CD4-positive, CD25-positive, alpha-beta regulatory T cell (primary cell): ENCODE measurements at regions not wholly inside any gene's neighbourhood (a gene's known extent, or its start where the extent isn't known, plus 50 kb on each side); places are given as distances from the start of the nearest gene placed in this dataset.
"Not testable (repeated sequence)": the region's sequence is repeated elsewhere in the genome, so short reads cannot be mapped to it uniquely, and the experiment has no call there.

Experiments
- ATAC-seq, 2 donors: fragments of 150-1000 bp; cut with Tn5 transposase; one replicate each; pipeline ENCODE4 v1.10.0; 2021; ENCODE audit warnings: low read depth in 2 of 2, moderate number of reproducible peaks in 2 of 2, moderate library complexity in 1 of 2
- DNase-seq, 3 donors: peaks; one replicate each; pipeline versions ENCODE4 v3.0.0 to v3.0.0-alpha.2; 2012 to 2022; ENCODE audit warnings: mixed read lengths in 1 of 3
- H3K27ac ChIP-seq: one replicate; pipeline ENCODE4 v1.7.0; 2013; ENCODE audit warnings: mild to moderate bottlenecking, low read length; ENCODE audit not compliant: insufficient read depth, poor library complexity, severe bottlenecking
- H3K27me3 ChIP-seq: one replicate; pipeline ENCODE4 v1.7.0; 2013; ENCODE audit warnings: low read length; ENCODE audit not compliant: control insufficient read depth, insufficient read depth
- H3K36me3 ChIP-seq: one replicate; pipeline ENCODE4 v1.7.0; 2013; ENCODE audit warnings: mild to moderate bottlenecking, low read length, moderate library complexity; ENCODE audit not compliant: control insufficient read depth, insufficient read depth
- H3K4me1 ChIP-seq: 2 replicates; pipeline ENCODE4 v1.7.0; 2013; ENCODE audit warnings: mild to moderate bottlenecking, low read length; ENCODE audit not compliant: insufficient read depth, control insufficient read depth, poor library complexity, severe bottlenecking
- H3K4me3 ChIP-seq: one replicate; pipeline ENCODE4 v1.7.0; 2013; ENCODE audit warnings: low read depth, mild to moderate bottlenecking, low read length, moderate library complexity
- H3K9me3 ChIP-seq, 2 experiments: 1 replicate in 1 of 2; 2 replicates in 1 of 2; pipeline ENCODE4 v1.7.0; 2013; ENCODE audit warnings: low read length in 2 of 2, mild to moderate bottlenecking in 1 of 2, moderate library complexity in 1 of 2; ENCODE audit not compliant: control insufficient read depth in 2 of 2
- H3K27ac Mint-ChIP-seq, 3 donors: one replicate each; pipeline ENCODE4 v1.8.0; 2020 to 2022; ENCODE audit warnings: mild to moderate bottlenecking in 3 of 3, mixed read lengths in 3 of 3, moderate library complexity in 2 of 3
- H3K27me3 Mint-ChIP-seq: one replicate; pipeline ENCODE4 v1.8.0; 2022; ENCODE audit warnings: mild to moderate bottlenecking, mixed read lengths
- H3K36me3 Mint-ChIP-seq: one replicate; pipeline ENCODE4 v1.8.0; 2020; ENCODE audit warnings: mixed read lengths
- H3K4me1 Mint-ChIP-seq, 4 donors: one replicate each; pipeline ENCODE4 v1.8.0; 2020 to 2022; ENCODE audit warnings: mixed read lengths in 4 of 4, mild to moderate bottlenecking in 1 of 4
- H3K4me3 Mint-ChIP-seq, 4 donors: one replicate each; pipeline ENCODE4 v1.8.0; 2020 to 2022; ENCODE audit warnings: mild to moderate bottlenecking in 4 of 4, mixed read lengths in 4 of 4, moderate library complexity in 3 of 4
- H3K9me3 Mint-ChIP-seq, 7 donors: one replicate each; pipeline ENCODE4 v1.8.0; 2020 to 2022; ENCODE audit warnings: mixed read lengths in 7 of 7, mild to moderate bottlenecking in 3 of 7, moderate library complexity in 2 of 7

- Mint-ChIP-seq H3K9me3 (peaks cover 0 to 14% (median 2%) of the 10 kb centered on the region in 7 donors), H3K27me3 (no peaks in the 10 kb centered on the region), H3K36me3 (no peaks in the 10 kb centered on the region), H3K4me1 (no peaks in the 10 kb centered on the region), H3K4me3 (no peak overlapping the region), H3K27ac (no peak overlapping the region)
- no peaks in the 10 kb centered on the region for H3K9me3 ChIP-seq
- ATAC-seq: no peak
- no peak overlapping the region for H3K27ac ChIP-seq
- no peak overlapping the region for H3K4me3 ChIP-seq
- no peaks in the 10 kb centered on the region for H3K4me1 ChIP-seq
- H3K27me3 ChIP-seq: no peaks in the 10 kb centered on the region
- DNase-seq: no peak
- H3K36me3 ChIP-seq: no peaks in the 10 kb centered on the region
Observed at GRCh38 chr2:145800151-145801091, 1280.5 kb upstream of the ZEB2 start.

- Mint-ChIP-seq H3K9me3 (peaks cover 0 to 14% (median 2%) of the 10 kb centered on the region in 7 donors), H3K4me3 (no peak overlapping the region), H3K36me3 (no peaks in the 10 kb centered on the region), H3K4me1 (no peaks in the 10 kb centered on the region), H3K27me3 (no peaks in the 10 kb centered on the region), H3K27ac (no peak overlapping the region)
- no peak for DNase-seq
- Histone ChIP-seq H3K9me3 (no peaks in the 10 kb centered on the region), H3K27me3 (no peaks in the 10 kb centered on the region), H3K36me3 (no peaks in the 10 kb centered on the region), H3K4me3 (no peak overlapping the region), H3K4me1 (no peaks in the 10 kb centered on the region), H3K27ac (no peak overlapping the region)
- no peak for ATAC-seq
Observed at GRCh38 chr2:145799595-145800108, 1279.7 kb upstream of the ZEB2 start.

DNA sequence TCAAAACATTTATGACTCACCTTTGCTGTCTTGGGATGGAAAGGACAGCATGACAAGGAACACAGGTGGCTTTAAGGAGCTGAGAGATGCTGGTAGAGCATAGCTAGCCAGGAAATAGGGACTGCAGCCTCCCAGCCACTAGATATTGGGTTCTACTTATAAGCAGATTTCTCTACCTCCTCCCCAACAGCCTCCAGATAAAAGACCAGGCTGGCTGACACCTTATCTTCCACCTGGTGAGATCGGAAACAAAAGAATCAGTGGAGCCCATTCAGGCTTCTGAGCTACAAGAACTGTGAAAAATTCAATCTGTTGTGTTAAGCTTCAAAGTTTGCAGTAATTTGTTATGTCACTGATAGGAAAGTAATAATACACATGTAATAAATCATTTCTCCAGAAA is 1278.5 kb upstream of the ZEB2 start:
- no peaks in the 10 kb centered on the region for H3K36me3 Mint-ChIP-seq
- Histone ChIP-seq H3K9me3 (no peaks in the 10 kb centered on the region), H3K27ac (no peak overlapping the region), H3K36me3 (no peaks in the 10 kb centered on the region), H3K4me3 (no peak overlapping the region), H3K4me1 (no peaks in the 10 kb centered on the region), H3K27me3 (no peaks in the 10 kb centered on the region)
- no peak for ATAC-seq
- H3K27ac Mint-ChIP-seq: no peak overlapping the region
- peaks cover 0 to 14% (median 2%) of the 10 kb centered on the region in 7 donors for H3K9me3 Mint-ChIP-seq
- H3K4me1 Mint-ChIP-seq: no peaks in the 10 kb centered on the region
- no peak overlapping the region for H3K4me3 Mint-ChIP-seq
- H3K27me3 Mint-ChIP-seq: no peaks in the 10 kb centered on the region
- DNase-seq: no peak

DNA sequence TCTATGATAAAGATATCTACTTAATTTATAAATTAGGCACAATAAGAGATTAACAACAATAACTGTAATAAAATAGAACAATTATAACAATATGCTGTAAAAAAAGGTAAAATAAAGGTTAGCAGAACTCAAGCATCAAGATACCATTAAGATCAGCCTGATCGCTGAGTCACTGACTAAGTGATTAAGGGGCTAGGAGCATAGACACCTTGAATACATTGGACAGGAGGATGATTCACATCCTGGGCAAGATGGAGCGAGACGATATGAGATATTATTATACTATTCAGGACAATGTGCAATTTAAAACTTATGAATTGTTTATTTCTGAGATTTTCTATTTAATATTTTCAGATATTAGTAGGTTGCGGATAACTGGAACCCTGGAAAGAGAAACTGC is 1277.8 kb upstream of the ZEB2 start:
- no peaks in the 10 kb centered on the region for H3K36me3 Mint-ChIP-seq
- no peaks in the 10 kb centered on the region for H3K27me3 Mint-ChIP-seq
- H3K4me3 Mint-ChIP-seq: no peak overlapping the region
- no peak overlapping the region for H3K27ac ChIP-seq
- peaks cover 0 to 19% (median 2%) of the 10 kb centered on the region in 7 donors for H3K9me3 Mint-ChIP-seq
- DNase-seq (no peak), ATAC-seq (no peak)
- H3K4me1 Mint-ChIP-seq: no peaks in the 10 kb centered on the region
- no peak overlapping the region for H3K4me3 ChIP-seq
- no peaks in the 10 kb centered on the region for H3K4me1 ChIP-seq
- H3K27ac Mint-ChIP-seq: no peak overlapping the region
- H3K9me3 ChIP-seq: no peaks in the 10 kb centered on the region
- no peaks in the 10 kb centered on the region for H3K36me3 ChIP-seq
- no peaks in the 10 kb centered on the region for H3K27me3 ChIP-seq

DNA sequence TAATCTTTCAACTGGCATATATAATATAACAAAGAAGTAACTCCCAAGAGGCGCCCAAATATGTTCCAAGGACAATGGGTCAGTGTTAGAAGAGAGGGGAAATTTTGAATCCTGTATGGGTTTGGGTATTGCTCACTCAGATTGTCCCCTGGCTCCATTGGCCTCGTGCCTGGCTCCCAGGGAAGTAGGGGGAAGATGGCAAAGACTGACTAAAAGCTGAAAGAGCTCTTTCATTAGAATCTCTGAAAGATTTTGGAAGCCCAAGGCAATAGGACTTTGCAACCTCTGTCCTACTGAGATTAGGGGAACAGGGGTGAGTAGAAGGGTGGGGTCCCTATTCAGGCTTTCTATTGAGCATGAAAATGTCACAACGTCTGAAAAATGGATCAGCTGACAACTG is 1272.8 kb upstream of the ZEB2 start:
- H3K27me3 ChIP-seq: no peaks in the 10 kb centered on the region
- H3K9me3 Mint-ChIP-seq: peaks cover 0 to 20% (median 2%) of the 10 kb centered on the region in 7 donors
- no peak overlapping the region for H3K4me3 ChIP-seq
- no peak overlapping the region for H3K27ac ChIP-seq
- no peaks in the 10 kb centered on the region for H3K36me3 ChIP-seq
- H3K4me1 ChIP-seq: no peaks in the 10 kb centered on the region
- ATAC-seq: no peak
- no peak for DNase-seq
- H3K27ac Mint-ChIP-seq: no peak overlapping the region
- H3K4me1 Mint-ChIP-seq: no peaks in the 10 kb centered on the region
- no peaks in the 10 kb centered on the region for H3K9me3 ChIP-seq
- no peaks in the 10 kb centered on the region for H3K27me3 Mint-ChIP-seq
- no peak overlapping the region for H3K4me3 Mint-ChIP-seq
- H3K36me3 Mint-ChIP-seq: no peaks in the 10 kb centered on the region

DNA sequence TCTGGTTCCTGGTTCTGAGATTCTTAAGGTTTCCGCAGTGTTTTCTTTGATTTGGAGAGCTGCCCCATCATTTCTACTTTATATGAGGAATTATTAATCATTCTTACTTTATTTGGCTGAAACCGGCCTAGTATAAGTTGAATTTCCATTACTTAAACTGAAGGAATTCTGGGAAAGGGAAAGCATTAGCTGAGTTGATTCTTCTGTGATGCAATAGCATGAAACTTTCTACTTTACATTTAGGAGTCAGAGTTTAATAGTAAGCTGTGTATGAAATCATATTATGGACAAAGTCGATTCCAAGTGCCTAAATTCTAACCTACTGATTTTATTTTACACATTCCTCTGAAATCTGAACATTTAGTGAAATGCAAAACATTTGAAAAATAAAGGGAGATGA is 1269.7 kb upstream of the ZEB2 start:
- H3K27me3 Mint-ChIP-seq: no peaks in the 10 kb centered on the region
- H3K4me3 Mint-ChIP-seq: no peak overlapping the region
- no peaks in the 10 kb centered on the region for H3K27me3 ChIP-seq
- H3K27ac Mint-ChIP-seq: no peak overlapping the region
- no peaks in the 10 kb centered on the region for H3K4me1 ChIP-seq
- H3K9me3 Mint-ChIP-seq: peaks cover 0 to 19% (median 6%) of the 10 kb centered on the region in 7 donors
- DNase-seq (no peak), ATAC-seq (no peak)
- no peaks in the 10 kb centered on the region for H3K36me3 Mint-ChIP-seq
- no peaks in the 10 kb centered on the region for H3K4me1 Mint-ChIP-seq
- no peak overlapping the region for H3K4me3 ChIP-seq
- H3K9me3 ChIP-seq: no peaks in the 10 kb centered on the region
- no peak overlapping the region for H3K27ac ChIP-seq
- H3K36me3 ChIP-seq: no peaks in the 10 kb centered on the region

- ATAC-seq, H3K27me3 ChIP-seq, H3K4me1 ChIP-seq, H3K36me3 Mint-ChIP-seq, H3K4me3 Mint-ChIP-seq, H3K36me3 ChIP-seq, H3K27ac Mint-ChIP-seq, H3K4me3 ChIP-seq, DNase-seq, H3K4me1 Mint-ChIP-seq, H3K27me3 Mint-ChIP-seq, H3K27ac ChIP-seq, H3K9me3 ChIP-seq: not testable (repeated sequence)
- peaks cover 0 to 15% (median 9%) of the 10 kb centered on the region in 7 donors for H3K9me3 Mint-ChIP-seq
Observed at GRCh38 chr2:145787597-145788361, 1267.9 kb upstream of the ZEB2 start.
